Fibroblast of peridontal ligament (primary cell): ENCODE measurements at regions not wholly inside any gene's neighbourhood (a gene's known extent, or its start where the extent isn't known, plus 50 kb on each side); places are given as distances from the start of the nearest gene placed in this dataset.
"Not testable (repeated sequence)": the region's sequence is repeated elsewhere in the genome, so short reads cannot be mapped to it uniquely, and the experiment has no call there.

ENCODE experiments used
- DNase-seq: peaks from one replicate; pipeline ENCODE4 v3.0.0-alpha.2; 2010; ENCODE audit errors: extremely low read depth

DNA sequence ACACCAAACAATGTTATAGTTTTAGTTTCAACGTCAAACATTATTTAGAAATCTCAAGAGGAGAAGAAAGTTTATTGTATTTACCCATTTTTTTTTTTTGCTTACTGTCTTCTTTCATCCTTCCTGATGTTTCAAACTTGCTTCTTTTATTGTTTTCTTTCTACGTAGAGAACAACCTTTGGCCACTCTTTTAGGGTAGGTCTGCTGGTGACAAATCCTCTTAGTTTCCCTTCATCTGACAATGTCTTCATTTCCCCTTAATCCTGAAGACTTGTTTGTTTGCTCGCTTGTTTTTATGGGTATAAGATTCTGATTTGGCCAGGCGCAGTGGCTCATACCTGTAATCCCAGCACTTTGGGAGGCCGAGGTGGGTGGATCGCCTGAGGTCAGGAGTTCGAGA is 89.1 kb downstream of the RHOU start:
- DNase-seq, result no peak

DNA sequence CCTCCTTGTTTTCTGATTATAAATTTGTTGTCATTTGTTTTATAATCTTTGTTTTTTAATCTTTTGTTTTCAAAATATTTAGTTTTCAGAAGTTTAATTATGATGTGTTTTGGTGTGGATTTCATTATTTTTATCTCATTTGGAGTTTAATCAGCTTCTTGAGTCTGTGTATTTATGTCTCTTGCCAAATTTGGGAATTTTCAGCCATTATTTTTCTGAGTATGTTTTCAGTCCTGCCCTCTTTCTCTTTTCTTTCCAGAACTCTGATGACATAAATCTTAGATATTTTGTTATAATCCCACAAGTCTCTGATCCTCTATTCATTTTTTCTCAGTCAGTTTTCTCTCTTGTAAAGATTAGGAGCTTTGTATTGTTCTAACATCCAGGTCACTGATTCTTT is 89.8 kb downstream of the RHOU start:
- no peak for DNase-seq

DNA sequence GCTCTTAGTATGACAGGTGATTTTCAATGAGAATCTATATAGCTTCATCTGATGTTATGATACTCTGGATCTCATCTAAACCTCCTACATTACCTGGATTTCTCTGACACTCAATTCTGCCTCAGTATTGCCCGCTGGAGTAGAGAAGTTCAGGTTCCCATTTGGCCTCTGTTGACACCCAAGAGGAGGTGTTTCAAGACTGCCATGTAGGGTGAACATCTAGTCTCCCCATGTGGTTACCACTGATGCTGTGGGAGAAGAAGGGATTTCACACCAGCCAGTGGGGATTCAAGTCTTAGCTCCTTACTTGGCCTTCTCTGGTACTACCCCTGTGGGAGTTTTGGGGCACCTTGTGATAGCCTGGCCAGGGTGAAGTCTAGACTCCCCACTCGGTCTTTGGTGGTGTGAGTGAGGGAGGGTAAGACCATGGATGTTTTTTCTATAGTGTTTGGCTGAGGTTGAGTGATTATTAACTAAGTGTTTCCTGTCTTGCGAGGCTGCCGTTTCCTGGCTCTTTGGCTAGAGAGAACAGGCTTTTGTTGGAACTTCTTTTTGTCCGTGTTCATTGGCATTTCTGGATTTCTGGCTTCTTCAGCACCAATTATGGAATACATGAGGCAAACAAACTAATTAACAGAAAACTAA is 90.7 kb downstream of the RHOU start:
- DNase-seq, result no peak

DNA sequence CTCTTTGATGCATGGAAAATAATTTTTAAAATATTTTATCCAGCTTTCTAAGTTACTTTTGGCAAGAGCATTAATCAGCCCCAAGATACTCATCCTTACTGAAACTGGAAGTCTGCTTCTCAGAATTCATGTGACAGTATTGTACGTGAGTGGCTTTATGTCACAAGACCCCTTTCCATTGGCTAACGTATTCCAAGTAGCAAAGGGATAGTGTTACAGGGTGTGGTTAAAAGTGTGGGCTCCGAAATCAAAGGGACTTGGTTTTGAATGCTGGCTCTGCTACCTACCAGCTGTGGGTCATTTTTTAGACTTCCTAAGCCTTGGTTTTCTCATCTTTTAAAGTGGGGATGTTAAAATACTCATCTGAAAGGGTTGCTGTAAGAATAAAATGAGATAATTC is 91.7 kb downstream of the RHOU start:
- no peak for DNase-seq

DNA sequence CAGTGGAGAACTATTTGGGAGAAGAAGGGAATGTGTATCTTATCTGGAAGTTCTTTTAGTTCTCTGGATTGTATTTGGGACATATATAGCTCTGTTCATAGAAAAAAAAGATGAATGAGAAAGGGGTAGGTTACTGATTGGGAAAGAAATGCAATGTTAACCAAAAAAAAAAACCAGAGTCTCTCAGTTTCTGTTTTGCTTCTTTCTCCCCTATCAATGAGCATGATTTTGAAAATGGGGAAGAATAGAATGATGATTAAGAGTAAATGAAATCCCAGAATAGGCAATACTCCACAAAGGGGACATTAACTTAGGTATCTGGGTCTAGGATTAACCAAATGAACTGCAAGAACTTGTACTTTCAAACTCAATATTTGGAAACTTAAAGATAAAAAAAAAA is 92.9 kb downstream of the RHOU start:
- no peak for DNase-seq

DNA sequence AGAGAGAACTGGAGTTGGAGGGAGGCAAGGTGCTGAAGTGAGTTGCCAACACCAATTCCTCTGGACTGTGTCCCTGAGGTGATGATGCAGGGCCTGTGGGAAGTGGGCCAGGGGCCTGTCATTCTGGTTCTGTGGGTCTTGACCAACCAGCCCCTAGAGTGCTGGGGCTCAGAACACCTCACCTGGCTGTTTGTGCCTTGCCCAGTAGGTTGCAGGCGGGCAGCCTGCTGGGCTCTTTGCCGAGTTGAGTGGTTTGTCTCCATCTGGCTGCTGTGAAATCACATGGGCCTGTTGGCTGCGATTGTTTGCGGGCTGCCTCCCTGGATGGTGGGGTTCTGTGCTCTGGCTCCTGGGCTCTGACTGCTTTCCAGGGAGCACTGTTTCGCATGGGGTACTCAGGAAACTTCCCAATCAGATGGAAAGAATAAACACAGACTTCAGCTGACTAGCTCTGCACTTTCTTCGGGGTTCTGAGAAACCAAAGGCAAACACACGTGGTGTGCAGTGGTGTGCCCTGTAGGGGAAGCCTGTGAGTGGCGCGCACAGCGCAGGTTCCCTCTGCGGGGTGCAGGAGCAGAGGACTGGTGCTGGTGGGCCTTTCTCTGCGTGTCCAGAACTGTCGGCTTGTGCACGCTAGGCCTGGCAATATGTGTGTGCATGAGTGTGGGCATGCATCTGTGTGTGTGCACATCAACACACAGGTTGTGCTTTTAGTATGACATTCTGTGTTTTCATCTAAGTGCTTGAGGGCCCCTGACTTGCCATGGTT is 95.1 kb downstream of the RHOU start:
- no peak for DNase-seq

DNA sequence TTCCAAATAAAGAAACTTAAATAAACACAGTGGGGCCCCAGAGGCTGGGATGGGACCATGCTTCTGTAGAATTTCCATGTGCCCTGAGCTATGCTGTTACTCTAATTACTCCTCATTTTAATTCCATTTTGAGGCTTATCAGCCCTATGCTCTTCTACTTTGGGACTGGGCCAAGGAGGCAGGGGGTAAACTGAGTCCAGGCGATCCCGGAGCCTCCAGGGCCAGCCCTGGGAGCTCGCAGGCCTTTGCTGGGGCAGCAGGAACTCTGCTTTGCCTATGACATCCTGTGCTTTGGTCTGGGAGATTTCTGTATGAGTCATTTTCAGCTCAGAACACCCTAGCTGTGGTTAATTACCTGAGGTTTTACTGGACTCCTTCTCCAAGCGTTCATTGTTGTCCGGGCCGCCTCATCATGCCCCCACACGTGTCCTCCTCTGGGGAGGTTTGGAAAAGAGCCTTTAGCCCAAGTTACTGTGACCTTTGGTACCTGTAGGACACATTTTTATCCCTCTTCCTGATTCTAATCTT is 95.7 kb downstream of the RHOU start:
- no peak for DNase-seq

DNA sequence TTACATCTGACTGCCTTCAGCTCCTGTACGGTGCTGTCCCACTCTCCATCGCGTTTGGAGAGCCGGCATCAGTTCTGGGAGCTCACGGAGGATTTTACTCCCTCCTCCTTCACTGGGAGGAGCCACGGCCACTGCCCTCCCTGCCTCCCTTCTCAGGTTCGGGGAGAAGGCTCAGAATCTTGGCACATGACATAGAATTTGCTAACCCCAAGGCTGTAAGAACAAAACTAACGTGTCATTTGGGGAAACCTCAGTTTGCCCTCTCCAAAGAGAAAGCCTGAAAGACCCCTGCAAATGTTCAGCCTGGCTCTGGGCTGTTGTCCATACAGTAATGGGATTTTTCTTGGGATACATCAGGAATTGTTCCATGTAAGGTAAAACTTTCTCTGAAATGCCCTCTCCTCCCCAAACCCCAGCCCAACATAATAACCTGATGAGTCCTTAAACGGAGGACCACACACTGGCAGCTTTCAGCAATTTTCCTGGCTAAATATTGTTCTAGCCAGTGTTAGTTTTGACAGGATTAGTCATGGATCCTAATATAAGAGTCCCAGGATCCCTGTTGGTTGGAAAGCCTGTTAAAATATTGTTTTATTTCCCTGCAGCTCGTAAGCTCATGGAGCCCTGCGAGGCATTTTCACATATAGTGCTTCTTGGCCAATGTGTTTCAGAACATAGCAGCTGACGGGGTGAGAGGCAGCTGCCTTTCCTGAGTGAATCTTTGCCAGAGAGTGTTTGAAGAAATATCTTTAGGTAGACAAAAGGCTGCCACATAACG is 98.8 kb downstream of the RHOU start:
- no peak for DNase-seq

DNA sequence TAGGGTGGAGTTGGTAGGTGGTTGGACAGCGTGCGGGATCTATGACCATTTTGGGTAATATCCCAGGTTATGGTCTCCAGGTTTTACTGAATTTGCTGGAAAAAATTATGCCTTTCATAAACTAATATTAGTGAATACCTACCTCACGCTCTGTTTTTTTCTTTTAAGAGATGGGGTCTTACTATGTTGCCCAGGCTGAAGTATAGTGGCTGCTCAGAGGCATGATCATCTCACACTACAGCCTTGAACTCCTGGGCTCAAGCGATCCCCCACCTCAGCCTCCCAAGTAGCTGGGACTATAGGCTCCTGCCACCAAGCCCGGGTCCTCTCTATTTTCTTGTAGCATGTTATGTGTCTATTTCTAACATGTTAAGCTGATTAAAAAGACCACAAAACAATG is 100.2 kb downstream of the RHOU start:
- DNase-seq, result no peak

DNA sequence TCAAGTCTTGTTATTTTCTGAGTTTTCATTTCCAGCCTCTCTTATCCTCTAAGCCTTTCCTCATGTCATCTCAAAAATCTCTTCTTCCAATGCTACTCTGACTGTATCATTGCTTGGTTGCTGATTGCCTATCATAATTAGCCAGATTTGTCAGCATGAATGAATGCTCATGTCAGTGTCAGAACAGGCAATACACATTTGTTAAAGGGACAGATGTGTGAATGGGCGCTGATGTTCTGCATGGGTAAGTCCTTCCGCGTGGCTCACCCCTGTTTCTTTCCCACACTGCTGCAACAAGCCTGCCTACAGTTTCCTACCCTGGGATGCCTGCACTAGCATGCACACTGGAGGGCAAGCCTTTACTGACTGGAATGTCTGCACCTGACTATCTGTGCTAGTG is 100.6 kb downstream of the RHOU start:
- no peak for DNase-seq

DNA sequence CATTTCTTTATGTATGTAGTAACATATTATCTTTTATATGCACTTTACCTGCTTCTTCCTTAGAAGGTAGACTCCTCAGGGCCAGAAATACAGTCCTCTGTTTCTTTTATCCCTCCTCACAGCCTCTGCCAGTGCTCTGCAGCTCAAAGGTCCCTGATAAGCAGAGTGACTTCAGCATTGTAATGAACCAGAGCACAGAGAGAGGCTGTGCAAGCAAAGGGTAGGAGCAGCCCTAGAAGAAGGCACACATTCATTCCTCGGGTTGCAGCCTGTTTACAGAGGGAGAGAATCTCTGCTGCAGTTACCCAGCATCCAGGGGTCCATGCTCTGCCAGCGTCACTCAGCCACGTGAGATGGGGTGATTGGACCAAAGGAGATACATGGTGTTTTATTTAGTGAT is 101.1 kb downstream of the RHOU start:
- no peak for DNase-seq

DNA sequence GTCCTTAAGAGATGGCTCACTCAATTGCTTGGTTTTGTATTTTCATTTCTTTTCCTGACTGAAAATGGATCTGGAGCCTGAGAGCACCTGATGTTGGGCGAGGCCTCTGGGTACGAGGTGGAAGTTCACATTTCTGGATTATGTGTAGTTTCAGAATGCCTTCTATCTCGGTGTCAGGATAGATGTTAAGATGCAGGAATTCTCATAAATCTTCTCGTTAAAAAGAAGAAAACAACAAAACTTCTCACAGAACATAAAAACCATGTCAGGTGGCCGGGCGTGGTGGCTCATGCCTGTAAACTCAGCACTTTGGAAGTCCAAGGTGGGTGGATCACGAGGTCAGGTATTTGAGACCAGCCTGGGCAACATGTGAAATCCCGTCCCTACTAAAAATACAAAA is 101.8 kb downstream of the RHOU start:
- DNase-seq, result no peak

DNA sequence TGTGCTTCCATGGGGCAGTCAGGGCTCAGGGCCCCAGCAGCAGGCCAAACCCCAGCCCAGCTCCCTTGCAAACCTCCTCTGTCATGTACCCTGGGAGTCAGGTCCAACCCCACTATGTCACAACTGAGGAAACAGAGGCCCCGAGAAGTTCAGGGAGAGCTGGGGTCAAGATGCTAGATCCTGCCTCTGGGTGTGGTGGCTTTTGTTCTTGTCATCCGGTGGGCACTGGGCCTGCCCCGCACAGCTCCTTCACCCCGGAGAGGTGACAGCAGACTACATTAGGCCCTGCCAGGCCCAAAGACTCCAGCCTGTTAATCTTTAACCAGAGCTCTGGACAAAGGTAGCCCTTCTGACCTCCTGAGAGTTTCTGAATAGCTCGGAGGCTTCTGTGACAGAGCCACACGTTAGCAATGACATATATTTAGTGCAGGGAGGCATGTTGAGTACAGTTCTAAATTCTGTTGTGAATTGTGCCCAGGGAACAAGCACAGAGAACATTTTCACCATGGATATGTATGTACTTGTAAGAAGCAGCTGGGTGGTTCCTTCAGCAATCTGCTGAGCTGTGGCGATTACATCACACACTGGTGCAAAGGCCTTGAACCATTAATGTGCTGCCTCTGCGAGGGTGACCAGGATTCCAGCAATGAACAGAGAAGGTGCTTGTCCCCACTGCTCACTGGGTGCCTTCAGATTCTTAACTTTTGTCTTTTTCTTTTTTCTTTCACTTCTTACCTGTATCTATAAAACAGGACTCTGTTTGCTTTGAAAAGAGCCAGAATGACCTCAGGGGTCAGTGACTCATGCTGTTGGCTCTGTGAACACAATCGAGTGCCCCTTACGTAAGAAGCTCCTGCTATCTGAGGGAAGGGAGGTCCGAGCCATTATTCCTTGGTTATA is 102.8 kb downstream of the RHOU start:
- peak; percentile 28 for DNase-seq

DNA sequence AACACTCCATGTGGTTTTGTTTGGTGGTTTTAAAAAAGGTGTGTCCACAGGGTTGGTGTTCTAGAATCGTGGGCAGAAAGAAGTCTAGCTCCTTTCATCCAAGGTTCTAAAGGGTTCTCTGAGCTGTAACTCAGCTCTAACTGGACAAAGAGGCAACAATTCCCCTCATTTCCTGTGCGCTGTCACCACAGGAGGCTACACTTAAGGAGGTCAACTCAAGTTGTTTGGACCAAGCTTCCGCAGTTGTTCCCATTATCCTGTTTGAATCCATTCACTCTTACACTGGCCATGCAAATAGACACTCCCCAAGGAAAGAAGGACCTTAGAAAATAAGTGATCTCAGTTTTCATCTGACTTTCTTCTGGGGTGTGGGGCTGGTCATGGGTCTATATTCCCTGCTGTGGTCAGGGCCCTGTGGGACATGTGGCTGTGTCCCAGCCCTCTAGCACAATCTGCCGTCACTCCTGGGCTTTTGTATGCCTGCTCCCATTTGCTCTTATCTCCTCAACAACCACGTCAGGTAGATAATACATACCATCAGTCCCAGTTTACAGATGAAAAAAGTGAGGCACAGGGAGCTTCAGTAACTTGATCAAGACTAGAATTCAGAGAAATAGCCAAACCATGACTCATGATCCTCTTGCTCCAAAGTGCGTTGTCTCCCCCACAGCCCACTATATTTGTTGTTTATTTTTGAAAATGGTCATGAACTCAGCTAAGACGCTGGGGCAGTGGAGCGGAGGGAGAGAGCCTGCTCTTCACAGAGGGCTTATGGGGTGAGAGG is 103.6 kb downstream of the RHOU start:
- DNase-seq, result no peak

DNA sequence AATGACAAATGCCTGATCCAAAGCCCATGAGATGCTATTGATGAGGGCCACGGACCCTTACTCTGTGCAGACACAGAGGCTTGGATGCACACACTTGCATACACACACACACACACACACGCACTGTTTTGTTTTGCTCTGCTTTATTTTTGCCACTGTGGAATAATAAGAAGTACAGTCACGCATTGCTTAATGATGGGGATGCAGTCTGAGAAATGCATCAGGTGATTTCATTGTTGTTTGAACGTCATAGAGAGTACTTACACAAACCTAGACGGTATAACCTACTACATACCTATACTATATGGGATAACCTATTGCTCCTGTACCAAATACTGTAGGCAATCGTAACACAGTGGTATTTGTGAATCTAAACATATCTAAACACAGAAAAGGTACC is 104.4 kb downstream of the RHOU start:
- no peak for DNase-seq

DNA sequence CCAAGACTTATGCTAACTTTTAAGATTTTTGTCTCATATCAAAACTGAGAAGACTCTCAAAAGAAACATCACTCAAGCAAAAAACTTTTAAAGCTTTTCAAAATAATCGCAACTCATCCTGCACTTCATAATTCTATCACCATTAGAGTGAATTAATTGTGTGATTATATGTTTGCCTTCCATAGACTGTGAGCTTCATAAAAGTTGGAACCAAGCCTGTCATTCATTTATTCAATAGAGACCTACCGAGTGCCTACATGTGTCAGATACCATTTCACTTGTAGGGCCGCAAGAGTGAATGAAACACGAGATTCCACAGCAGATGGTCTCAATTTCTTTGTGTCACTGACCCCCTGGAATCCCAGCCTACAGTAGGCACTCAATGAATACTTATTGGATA is 106.4 kb downstream of the RHOU start:
- no peak for DNase-seq

DNA sequence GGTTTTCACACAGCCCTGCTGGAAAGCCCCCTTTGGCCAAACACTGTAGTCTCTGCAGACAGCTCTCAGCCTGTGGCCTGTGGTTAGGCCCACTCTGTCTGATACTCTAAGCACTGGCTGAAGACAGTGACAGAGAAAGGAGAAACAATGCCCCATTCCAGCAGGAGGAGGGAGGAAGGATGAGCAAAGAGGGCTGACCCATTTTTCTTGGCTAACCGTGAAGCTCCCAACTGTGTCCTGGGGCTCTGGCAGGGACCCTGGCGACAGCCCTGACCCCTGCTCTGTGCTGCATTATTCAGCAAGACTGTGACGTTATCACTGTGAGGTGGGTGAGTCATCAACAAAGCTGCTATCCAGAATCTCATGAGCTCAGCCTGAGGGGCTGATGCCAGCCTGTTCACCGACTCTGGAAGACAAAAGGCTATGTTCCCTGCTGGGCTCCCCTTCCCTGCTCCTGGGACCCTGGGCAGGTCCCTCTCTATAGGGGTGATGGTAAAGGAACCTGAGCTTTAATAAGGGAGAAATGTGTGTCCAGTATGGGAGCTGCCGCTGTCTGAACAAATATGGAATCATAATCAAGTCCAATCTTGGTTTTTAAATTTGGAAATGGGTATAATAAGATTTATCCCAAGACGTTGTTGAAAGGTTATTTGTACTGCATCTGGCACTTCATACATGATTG is 107.0 kb downstream of the RHOU start:
- DNase-seq, result peak; percentile 23

DNA sequence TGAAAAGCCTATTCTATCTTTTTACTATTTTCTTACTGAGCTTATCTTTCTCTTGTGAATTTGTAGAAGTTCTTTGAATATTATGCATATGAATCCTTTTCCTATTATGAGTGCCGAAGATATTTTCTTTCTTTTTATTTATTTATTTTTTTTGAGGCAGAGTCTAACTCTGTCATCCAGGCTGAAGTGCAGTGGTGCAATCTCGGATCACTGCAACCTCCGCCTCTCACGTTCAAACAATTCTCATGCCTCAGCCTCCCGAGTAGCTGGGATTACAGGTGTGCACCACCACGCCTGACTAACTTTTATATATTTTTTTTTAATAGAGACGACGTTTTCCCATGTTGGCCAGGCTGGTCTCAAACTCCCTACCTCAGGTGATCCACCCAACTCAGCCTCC is 109.8 kb downstream of the RHOU start:
- no peak for DNase-seq

DNA sequence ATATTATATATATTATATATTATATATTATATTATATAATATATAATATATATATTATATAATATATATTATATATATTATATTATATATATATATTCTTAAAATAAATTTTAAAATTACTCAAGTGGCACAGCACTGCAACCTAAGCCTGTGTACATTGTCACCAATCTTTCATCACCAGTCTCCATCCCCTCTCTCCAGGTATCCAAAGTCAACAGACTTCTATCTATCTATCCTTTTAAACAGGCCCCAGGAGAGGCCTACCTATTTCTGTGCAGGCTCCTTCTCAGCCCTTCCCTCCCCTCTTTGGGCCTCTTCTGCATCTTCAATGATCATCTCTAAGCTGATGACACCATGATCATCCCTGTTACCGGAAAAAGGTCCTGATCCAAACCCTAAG is 111.7 kb downstream of the RHOU start:
- DNase-seq, result no peak

DNA sequence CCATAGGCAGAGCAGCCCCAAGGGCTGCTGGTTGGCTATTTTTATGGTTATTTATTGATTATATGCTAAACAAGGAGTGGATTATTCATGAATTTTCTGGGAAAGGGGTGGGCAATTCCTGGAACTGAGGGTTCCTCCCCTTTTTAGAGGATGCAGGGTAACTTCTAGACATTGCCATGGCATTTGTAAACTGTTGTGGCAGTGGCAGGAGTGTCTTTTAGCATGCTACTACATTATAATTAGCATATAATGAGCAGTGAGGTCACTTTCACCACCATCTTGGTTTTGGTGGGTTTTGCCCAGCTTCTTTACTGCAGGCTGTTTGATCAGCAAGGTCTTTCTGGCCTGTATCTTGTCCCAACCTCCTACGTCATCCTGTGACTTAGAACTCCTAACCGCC is 112.2 kb downstream of the RHOU start:
- not testable (repeated sequence) for DNase-seq
